Endothelial cell (in vitro differentiated cells): ENCODE measurements at regions not wholly inside any gene's neighbourhood (a gene's known extent, or its start where the extent isn't known, plus 50 kb on each side); places are given as distances from the start of the nearest gene placed in this dataset.

Experiments used
- DNase-seq: peaks from one replicate; pipeline ENCODE4 v3.0.0; 2021; ENCODE audit warnings: low spot score
- H3K27ac Mint-ChIP-seq: one replicate; pipeline ENCODE4 v1.8.0; 2021; ENCODE audit warnings: mixed read lengths, inconsistent platforms; ENCODE audit not compliant: unreplicated experiment
- H3K27me3 Mint-ChIP-seq: one replicate; pipeline ENCODE4 v1.8.0; 2021; ENCODE audit warnings: mild to moderate bottlenecking, moderate library complexity, mixed read lengths, inconsistent platforms; ENCODE audit not compliant: unreplicated experiment
- H3K36me3 Mint-ChIP-seq: one replicate; pipeline ENCODE4 v1.8.0; 2021; ENCODE audit warnings: mild to moderate bottlenecking, low read depth, mixed read lengths, inconsistent platforms; ENCODE audit not compliant: unreplicated experiment
- H3K4me1 Mint-ChIP-seq: one replicate; pipeline ENCODE4 v1.8.0; 2021; ENCODE audit warnings: mild to moderate bottlenecking, mixed read lengths, inconsistent platforms; ENCODE audit not compliant: unreplicated experiment
- H3K4me3 Mint-ChIP-seq: one replicate; pipeline ENCODE4 v1.8.0; 2021; ENCODE audit warnings: mild to moderate bottlenecking, mixed read lengths, inconsistent platforms; ENCODE audit not compliant: unreplicated experiment
- H3K9me3 Mint-ChIP-seq: one replicate; pipeline ENCODE4 v1.8.0; 2021; ENCODE audit warnings: mixed read lengths, inconsistent platforms; ENCODE audit not compliant: unreplicated experiment
- TF ChIP-seq, protein P1 (sequence below): fragments of 200-600 bp; sonication (generic); IDR thresholded peaks from one replicate; pipeline ENCODE4 v1.5.0; 2021; ENCODE audit warnings: antibody characterized with exemption; ENCODE audit not compliant: unreplicated experiment

- no peaks in the 10 kb centered on the region for H3K9me3 Mint-ChIP-seq
- no peak for DNase-seq
- H3K4me1 Mint-ChIP-seq: no peaks in the 10 kb centered on the region
- TF ChIP-seq, protein P1, sequence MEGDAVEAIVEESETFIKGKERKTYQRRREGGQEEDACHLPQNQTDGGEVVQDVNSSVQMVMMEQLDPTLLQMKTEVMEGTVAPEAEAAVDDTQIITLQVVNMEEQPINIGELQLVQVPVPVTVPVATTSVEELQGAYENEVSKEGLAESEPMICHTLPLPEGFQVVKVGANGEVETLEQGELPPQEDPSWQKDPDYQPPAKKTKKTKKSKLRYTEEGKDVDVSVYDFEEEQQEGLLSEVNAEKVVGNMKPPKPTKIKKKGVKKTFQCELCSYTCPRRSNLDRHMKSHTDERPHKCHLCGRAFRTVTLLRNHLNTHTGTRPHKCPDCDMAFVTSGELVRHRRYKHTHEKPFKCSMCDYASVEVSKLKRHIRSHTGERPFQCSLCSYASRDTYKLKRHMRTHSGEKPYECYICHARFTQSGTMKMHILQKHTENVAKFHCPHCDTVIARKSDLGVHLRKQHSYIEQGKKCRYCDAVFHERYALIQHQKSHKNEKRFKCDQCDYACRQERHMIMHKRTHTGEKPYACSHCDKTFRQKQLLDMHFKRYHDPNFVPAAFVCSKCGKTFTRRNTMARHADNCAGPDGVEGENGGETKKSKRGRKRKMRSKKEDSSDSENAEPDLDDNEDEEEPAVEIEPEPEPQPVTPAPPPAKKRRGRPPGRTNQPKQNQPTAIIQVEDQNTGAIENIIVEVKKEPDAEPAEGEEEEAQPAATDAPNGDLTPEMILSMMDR: no peak
- H3K4me3 Mint-ChIP-seq: no peak overlapping the region
- H3K27me3 Mint-ChIP-seq: no peaks in the 10 kb centered on the region
- H3K27ac Mint-ChIP-seq: no peak overlapping the region
- H3K36me3 Mint-ChIP-seq: no peaks in the 10 kb centered on the region
Observed at GRCh38 chr7:81621893-81622292, 148.0 kb downstream of the HGF start.

DNA sequence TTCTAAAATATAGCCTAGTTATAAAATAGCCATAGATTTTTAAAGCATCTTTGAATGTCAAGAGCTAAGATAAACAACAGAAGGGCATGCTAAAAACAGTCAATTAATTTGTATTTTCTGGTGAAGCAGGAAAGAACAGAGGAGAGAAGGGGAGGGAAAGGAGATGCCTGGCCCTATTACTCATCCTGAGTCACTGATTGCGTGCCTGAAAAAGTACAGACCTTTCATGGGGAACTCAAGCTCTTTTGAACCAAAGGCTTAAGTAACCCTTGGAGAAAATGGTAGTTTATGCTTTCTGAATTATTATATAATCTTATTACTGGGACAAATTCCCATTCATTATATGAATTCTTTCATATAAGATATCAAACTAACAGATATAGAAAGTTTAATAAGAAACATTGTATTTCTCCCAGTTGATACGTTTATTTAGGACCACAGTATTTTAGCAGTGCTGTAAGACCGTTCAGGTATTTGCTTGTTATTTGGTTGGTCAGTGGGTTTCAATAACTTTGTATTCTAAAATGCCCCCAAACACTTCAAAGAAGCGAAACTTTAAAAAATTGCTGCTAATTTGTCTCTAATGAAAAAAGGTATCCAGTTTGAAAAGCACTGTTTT is 151.3 kb downstream of the HGF start:
- H3K4me1 Mint-ChIP-seq: no peaks in the 10 kb centered on the region
- H3K9me3 Mint-ChIP-seq: no peaks in the 10 kb centered on the region

GRCh38 chr7:81616951-81617350 is 152.9 kb downstream of the HGF start:
- Mint-ChIP-seq H3K36me3 (no peaks in the 10 kb centered on the region), H3K27me3 (no peaks in the 10 kb centered on the region), H3K4me3 (no peak overlapping the region), H3K27ac (no peak overlapping the region), H3K9me3 (no peaks in the 10 kb centered on the region), H3K4me1 (no peaks in the 10 kb centered on the region)
- TF ChIP-seq, protein P1: no peak
- DNase-seq: no peak

More for the DNA sequence above, 151.3 kb downstream of the HGF start:
- no peak overlapping the region for H3K4me3 Mint-ChIP-seq
- no peaks in the 10 kb centered on the region for H3K36me3 Mint-ChIP-seq
- H3K27ac Mint-ChIP-seq: no peak overlapping the region
- TF ChIP-seq, protein P1: no peak
- no peak for DNase-seq
- no peaks in the 10 kb centered on the region for H3K27me3 Mint-ChIP-seq

DNA sequence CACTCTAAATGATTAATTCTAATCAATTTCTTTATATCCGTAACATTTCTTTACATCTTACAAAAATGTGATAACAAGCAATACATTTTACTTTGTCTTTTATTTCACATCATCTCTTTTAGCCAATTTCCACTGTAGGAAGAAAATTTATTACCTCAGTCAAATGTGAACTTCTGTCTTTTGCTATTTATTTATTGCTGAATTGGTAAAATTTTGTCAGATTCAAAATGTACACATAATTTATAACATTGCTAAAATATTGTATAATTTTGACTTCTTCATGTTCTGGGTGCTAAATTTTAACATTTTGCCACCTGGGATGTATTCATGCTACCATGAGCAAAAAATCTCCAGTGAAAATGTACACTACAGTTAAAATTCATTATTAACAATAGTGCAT is 158.0 kb downstream of the HGF start:
- TF ChIP-seq, protein P1: no peak
- Mint-ChIP-seq H3K4me3 (no peak overlapping the region), H3K4me1 (no peaks in the 10 kb centered on the region), H3K9me3 (no peaks in the 10 kb centered on the region), H3K27me3 (no peaks in the 10 kb centered on the region), H3K36me3 (no peaks in the 10 kb centered on the region), H3K27ac (no peak overlapping the region)
- no peak for DNase-seq

- DNase-seq: no peak
- TF ChIP-seq, protein P1: no peak
- Mint-ChIP-seq H3K27ac (no peak overlapping the region), H3K9me3 (no peaks in the 10 kb centered on the region), H3K36me3 (no peaks in the 10 kb centered on the region), H3K4me1 (no peaks in the 10 kb centered on the region), H3K4me3 (no peak overlapping the region), H3K27me3 (no peaks in the 10 kb centered on the region)
Observed at GRCh38 chr7:81611040-81611439, 158.8 kb downstream of the HGF start.
